WTC11 (cell line): ENCODE measurements at regions not wholly inside any gene's neighbourhood (a gene's known extent, or its start where the extent isn't known, plus 50 kb on each side); places are given as distances from the start of the nearest gene placed in this dataset.

ENCODE experiments used
- ATAC-seq: fragments of 200-7000 bp; cut with Tn5 transposase; 2 replicates; pipeline ENCODE4 v1.10.0; 2021; ENCODE audit warnings: mild to moderate bottlenecking, moderate library complexity
- CTCF ChIA-PET: fragments of 300-600 bp; sonication (Branson Sonifier 250); formaldehyde crosslinking; loops from one replicate; lab custom pipeline; 2021; ENCODE audit warnings: antibody characterized with exemption; lab: Charles Lee
- POLR2A ChIA-PET: fragments of 350-600 bp; sonication (Branson Sonifier 250); formaldehyde crosslinking; loops from one replicate; lab custom pipeline; 2021; ENCODE audit warnings: antibody characterized with exemption; lab: Charles Lee
- DNase-seq: peaks from one replicate; pipeline ENCODE4 v3.0.0; 2021; ENCODE audit warnings: low spot score
- H3K27ac Mint-ChIP-seq: 2 replicates; pipeline ENCODE4 v1.8.0; 2021; ENCODE audit warnings: mixed read lengths
- H3K27me3 Mint-ChIP-seq: 2 replicates; pipeline ENCODE4 v1.8.0; 2021; ENCODE audit warnings: low read depth, mild to moderate bottlenecking, moderate library complexity, mixed read lengths
- H3K36me3 Mint-ChIP-seq: 2 replicates; pipeline ENCODE4 v1.8.0; 2021; ENCODE audit warnings: mixed read lengths
- H3K4me1 Mint-ChIP-seq: 2 replicates; pipeline ENCODE4 v1.8.0; 2022; ENCODE audit warnings: mixed read lengths
- H3K4me3 Mint-ChIP-seq: 2 replicates; pipeline ENCODE4 v1.8.0; 2021; ENCODE audit warnings: mild to moderate bottlenecking, moderate library complexity, mixed read lengths
- H3K9me3 Mint-ChIP-seq: 2 replicates; pipeline ENCODE4 v1.8.0; 2021; ENCODE audit warnings: mixed read lengths
- ESRRA ChIP-seq: sonication (generic); formaldehyde crosslinking; IDR thresholded peaks from 2 replicates; pipeline ENCODE4 v1.8.1; 2022; ENCODE audit warnings: mild to moderate bottlenecking, missing genetic modification reagents, borderline replicate concordance
- FOXK1 ChIP-seq: sonication (generic); formaldehyde crosslinking; IDR thresholded peaks from 2 replicates; pipeline ENCODE4 v1.8.0; 2022; ENCODE audit warnings: mild to moderate bottlenecking, moderate library complexity, missing genetic modification reagents
- FOXP1 ChIP-seq: sonication (generic); formaldehyde crosslinking; IDR thresholded peaks from 2 replicates; pipeline ENCODE4 v1.8.0; 2022; ENCODE audit warnings: missing genetic modification reagents, mild to moderate bottlenecking, moderate library complexity, borderline replicate concordance
- HMGXB4 ChIP-seq: sonication (generic); formaldehyde crosslinking; IDR thresholded peaks from 2 replicates; pipeline ENCODE4 v1.8.1; 2023; ENCODE audit warnings: mild to moderate bottlenecking, moderate library complexity, missing genetic modification reagents
- KAT7 ChIP-seq: sonication (generic); formaldehyde crosslinking; IDR thresholded peaks from 2 replicates; pipeline ENCODE4 v1.8.1; 2023; ENCODE audit warnings: missing genetic modification reagents, mild to moderate bottlenecking, borderline replicate concordance
- MXD4 ChIP-seq: fragments of 250-450 bp; sonication (Bioruptor Pico); IDR thresholded peaks from 2 replicates; pipeline ENCODE4 v1.8.0; 2021; ENCODE audit warnings: mild to moderate bottlenecking, moderate library complexity, borderline replicate concordance
- MYBL2 ChIP-seq: sonication (generic); formaldehyde crosslinking; IDR thresholded peaks from 2 replicates; pipeline ENCODE4 v1.8.1; 2023; ENCODE audit warnings: mild to moderate bottlenecking, moderate library complexity, missing genetic modification reagents
- OVOL2 ChIP-seq: fragments of 250-450 bp; sonication (Bioruptor Pico); IDR thresholded peaks from 2 replicates; pipeline ENCODE4 v1.9.0; 2021; ENCODE audit warnings: mild to moderate bottlenecking, borderline replicate concordance
- PRRX2 ChIP-seq: fragments of 250-450 bp; sonication (Bioruptor Pico); IDR thresholded peaks from 2 replicates; pipeline ENCODE4 v1.8.0; 2021; ENCODE audit warnings: mild to moderate bottlenecking
- SP1 ChIP-seq: sonication (generic); formaldehyde crosslinking; conservative IDR thresholded peaks from 2 replicates; pipeline ENCODE4 v1.8.1; 2022; ENCODE audit warnings: missing genetic modification reagents
- TP53 ChIP-seq: sonication (generic); formaldehyde crosslinking; IDR thresholded peaks from 2 replicates; pipeline ENCODE4 v1.8.1; 2023; ENCODE audit warnings: mild to moderate bottlenecking, missing genetic modification reagents
- ZBTB21 ChIP-seq: sonication (generic); formaldehyde crosslinking; IDR thresholded peaks from 2 replicates; pipeline ENCODE4 v1.8.1; 2023; ENCODE audit warnings: mild to moderate bottlenecking, missing genetic modification reagents, borderline replicate concordance
- ZNF121 ChIP-seq: sonication (generic); formaldehyde crosslinking; IDR thresholded peaks from 2 replicates; pipeline ENCODE4 v1.8.0; 2023; ENCODE audit warnings: missing genetic modification reagents
- ZNF512 ChIP-seq: sonication (generic); formaldehyde crosslinking; IDR thresholded peaks from 2 replicates; pipeline ENCODE4 v1.8.1; 2022; ENCODE audit warnings: missing genetic modification reagents, borderline replicate concordance
- ZNF532 ChIP-seq: fragments of 250-450 bp; sonication (Bioruptor Pico); IDR thresholded peaks from 2 replicates; pipeline ENCODE4 v1.9.0; 2021; ENCODE audit warnings: mild to moderate bottlenecking, borderline replicate concordance
- TF ChIP-seq, protein P1 (sequence below): sonication (generic); formaldehyde crosslinking; IDR thresholded peaks from 2 replicates; pipeline ENCODE4 v1.8.0; 2023; ENCODE audit warnings: missing genetic modification reagents
- TF ChIP-seq, protein P2 (sequence below): sonication (generic); formaldehyde crosslinking; IDR thresholded peaks from 2 replicates; pipeline ENCODE4 v1.8.1; 2022; ENCODE audit warnings: low read depth, mild to moderate bottlenecking, moderate library complexity, missing genetic modification reagents, borderline replicate concordance
- TF ChIP-seq, protein P3 (sequence below): fragments of 250-450 bp; sonication (Bioruptor Pico); conservative IDR thresholded peaks from 2 replicates; pipeline ENCODE4 v1.9.0; 2021; ENCODE audit warnings: mild to moderate bottlenecking

DNA sequence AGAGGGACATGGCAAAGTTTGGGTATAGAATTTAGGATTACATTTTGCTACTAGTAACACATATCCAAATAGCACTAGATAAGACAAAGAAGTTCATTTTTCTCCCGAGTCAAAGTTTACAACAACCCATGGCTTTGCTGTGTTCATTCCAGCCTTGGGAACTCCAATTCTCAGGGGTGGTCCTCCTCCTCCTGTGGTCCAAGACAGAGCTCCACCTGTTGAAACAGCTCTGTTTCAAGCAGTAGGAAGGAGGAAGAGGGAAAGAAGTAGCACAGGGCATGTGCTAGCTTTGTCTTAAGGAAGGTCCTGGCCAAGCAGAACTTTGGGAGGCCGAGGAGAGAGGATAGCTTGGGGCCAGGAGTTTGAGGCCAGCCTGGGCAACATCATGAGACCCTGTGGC, 113.8 kb upstream of the SIX2 start:
- POLR2A ChIA-PET, result no interaction called here
- Mint-ChIP-seq H3K4me3 (no peak overlapping the region), H3K4me1 (0 out of 2 replicates have a peak, but pooled peaks cover 2% of the 10 kb centered on the region), H3K9me3 (peaks cover 7% of the 10 kb centered on the region), H3K36me3 (no peaks in the 10 kb centered on the region), H3K27me3 (no peaks in the 10 kb centered on the region; the same call in 1 of the 2 replicates), H3K27ac (no peak overlapping the region)
- DNase-seq (no peak), ATAC-seq (no peak)
- TF ChIP-seq FOXK1 (no peak), HMGXB4 (no peak), ZBTB21 (CRISPR knock-in tag) (no peak), PRRX2 (no peak), ZNF532 (CRISPR knock-in tag) (no peak), OVOL2 (CRISPR knock-in tag) (no peak), KAT7 (CRISPR knock-in tag) (no peak)
- TF ChIP-seq, protein P1, sequence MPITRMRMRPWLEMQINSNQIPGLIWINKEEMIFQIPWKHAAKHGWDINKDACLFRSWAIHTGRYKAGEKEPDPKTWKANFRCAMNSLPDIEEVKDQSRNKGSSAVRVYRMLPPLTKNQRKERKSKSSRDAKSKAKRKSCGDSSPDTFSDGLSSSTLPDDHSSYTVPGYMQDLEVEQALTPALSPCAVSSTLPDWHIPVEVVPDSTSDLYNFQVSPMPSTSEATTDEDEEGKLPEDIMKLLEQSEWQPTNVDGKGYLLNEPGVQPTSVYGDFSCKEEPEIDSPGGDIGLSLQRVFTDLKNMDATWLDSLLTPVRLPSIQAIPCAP (CRISPR knock-in tag), result no peak
- CTCF ChIA-PET, result no interaction called here

DNA sequence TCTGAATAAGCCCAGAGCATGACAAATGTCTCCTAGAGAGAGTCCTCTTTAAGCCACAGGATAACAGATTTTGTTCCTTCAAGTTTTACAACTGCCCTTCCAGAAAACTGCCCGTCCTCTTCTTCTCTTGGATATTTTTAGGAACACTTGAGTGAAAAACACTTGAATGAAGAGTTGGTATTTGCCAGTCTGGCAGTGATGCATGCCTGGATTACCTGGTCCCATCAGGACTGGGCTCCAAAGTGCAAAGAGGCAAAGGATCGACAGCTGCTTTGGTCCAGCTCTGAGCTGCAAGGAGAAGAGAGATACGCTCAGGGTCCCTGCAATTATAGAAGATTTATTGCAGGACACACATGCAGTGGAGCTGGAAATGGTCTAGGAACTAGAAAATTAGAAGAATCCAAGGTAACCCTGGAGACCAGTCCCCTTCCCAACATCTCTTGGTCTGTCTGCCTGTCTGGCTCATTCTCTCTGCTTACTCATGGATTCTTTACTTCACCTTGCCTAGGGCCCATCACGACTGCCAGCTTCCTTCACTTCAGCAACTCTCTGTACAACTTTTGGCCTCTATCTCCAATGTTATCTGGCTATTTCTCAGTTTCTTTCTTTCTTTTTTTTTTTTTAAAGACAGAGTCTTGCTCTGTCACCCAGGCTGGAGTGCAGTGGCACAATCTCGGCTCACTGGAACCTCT, 112.1 kb upstream of the SIX2 start:
- TF ChIP-seq, protein P2, sequence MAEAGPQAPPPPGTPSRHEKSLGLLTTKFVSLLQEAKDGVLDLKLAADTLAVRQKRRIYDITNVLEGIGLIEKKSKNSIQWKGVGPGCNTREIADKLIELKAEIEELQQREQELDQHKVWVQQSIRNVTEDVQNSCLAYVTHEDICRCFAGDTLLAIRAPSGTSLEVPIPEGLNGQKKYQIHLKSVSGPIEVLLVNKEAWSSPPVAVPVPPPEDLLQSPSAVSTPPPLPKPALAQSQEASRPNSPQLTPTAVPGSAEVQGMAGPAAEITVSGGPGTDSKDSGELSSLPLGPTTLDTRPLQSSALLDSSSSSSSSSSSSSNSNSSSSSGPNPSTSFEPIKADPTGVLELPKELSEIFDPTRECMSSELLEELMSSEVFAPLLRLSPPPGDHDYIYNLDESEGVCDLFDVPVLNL (CRISPR knock-in tag), result no peak
- TF ChIP-seq ZNF512 (no peak), MXD4 (no peak), SP1 (CRISPR knock-in tag) (no peak), FOXP1 (CRISPR knock-in tag) (no peak), MYBL2 (CRISPR knock-in tag) (no peak), ZNF121 (CRISPR knock-in tag) (no peak), TP53 (CRISPR knock-in tag) (no peak), ESRRA (CRISPR knock-in tag) (no peak)
- TF ChIP-seq, protein P3, sequence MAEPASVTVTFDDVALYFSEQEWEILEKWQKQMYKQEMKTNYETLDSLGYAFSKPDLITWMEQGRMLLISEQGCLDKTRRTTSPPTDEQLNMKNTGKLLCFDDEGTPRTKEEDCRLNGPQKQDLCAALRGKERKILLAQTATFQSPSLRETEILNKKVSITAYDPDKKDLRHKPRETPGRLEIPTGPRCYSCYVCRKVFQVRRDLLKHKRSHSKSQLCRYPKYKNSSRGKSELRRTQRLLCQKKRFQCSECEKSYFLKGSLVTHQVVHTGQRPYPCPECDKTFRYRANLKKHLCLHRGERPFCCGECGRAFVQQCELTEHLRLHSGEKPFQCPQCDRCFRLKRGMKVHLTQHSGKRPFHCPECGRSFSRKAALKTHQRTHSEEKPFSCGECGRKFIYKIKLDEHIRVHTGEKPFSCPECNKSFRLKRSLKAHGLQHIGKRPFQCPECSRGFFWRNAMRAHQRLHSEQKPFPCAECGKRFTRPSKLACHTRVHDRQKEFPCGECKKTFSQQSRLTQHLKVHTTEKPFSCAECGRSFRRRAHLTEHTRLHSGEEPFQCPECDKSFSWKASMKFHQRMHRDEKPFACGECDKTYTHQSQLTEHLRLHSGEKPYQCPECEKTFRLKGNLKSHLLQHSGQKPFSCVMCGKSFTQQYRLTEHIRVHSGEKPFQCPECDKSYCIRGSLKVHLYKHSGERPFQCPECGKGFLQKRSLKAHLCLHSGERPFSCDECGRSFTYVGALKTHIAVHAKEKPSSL (CRISPR knock-in tag), result no peak
- H3K4me1 Mint-ChIP-seq, result no peaks in the 10 kb centered on the region
- ChIA-PET CTCF (interaction anchor here (1.4 kb wide), 1 partner anchor 140 kb away, joined by 4 read pairs; no protein-coding TSS in a partner anchor), POLR2A (no interaction called here)
- DNase-seq, result no peak
- no peak for ATAC-seq
- no peaks in the 10 kb centered on the region; the same call in 1 of the 2 replicates for H3K27me3 Mint-ChIP-seq
- no peaks in the 10 kb centered on the region for H3K36me3 Mint-ChIP-seq
- H3K4me3 Mint-ChIP-seq, result no peak overlapping the region
- peaks cover 7% of the 10 kb centered on the region for H3K9me3 Mint-ChIP-seq
- no peak overlapping the region for H3K27ac Mint-ChIP-seq
